ENCODE measurements at regions not wholly inside any gene's neighbourhood (a gene's known extent, or its start where the extent isn't known, plus 50 kb on each side); places are given as distances from the start of the nearest gene placed in this dataset.

GRCh38 chr2:144675731-144676130 lies 155.8 kb upstream of the ZEB2 start:
- Histone ChIP-seq H3K9me2 (ENCODE audit: insufficient read depth) (0 out of 2 replicates have a peak, but pooled peaks cover 6% of the 10 kb centered on the region), H4K20me1 (replicated peaks; ENCODE audit: insufficient read depth) (no peaks in the 10 kb centered on the region), H3K4me1 (ENCODE audit: insufficient read depth) (no peaks in the 10 kb centered on the region), H3K36me3 (ENCODE audit: insufficient read depth) (no peaks in the 10 kb centered on the region), H3K79me2 (replicated peaks; ENCODE audit: insufficient read depth) (no peaks in the 10 kb centered on the region), H3K27ac (ENCODE audit: low read depth) (no peak overlapping the region), H3K4me3 (no peak overlapping the region), H3K27me3 (ENCODE audit: insufficient read depth) (no peaks in the 10 kb centered on the region), H3K4me2 (no peak overlapping the region), H3F3A (replicated peaks; ENCODE audit: low read depth) (no peaks in the 10 kb centered on the region), H2AFZ (0 out of 2 replicates have a peak overlapping the region, but pooled peaks have one; percentile 5)
- Mint-ChIP-seq H3K4me3 (no peak overlapping the region), H3K27me3 (ENCODE audit: insufficient read depth, low read depth, poor library complexity) (peaks cover 2% of the 10 kb centered on the region), H3K4me1 (no peaks in the 10 kb centered on the region), H3K36me3 (ENCODE audit: low read depth) (no peaks in the 10 kb centered on the region), H3K27ac (no peak overlapping the region), H3K9me3 (no peaks in the 10 kb centered on the region)
- ATAC-seq: no peak
- no peak for DNase-seq (ENCODE audit: low spot score)
- TF ChIP-seq REST (IDR thresholded peaks at IDR 0.05; ENCODE audit: unreplicated experiment) (no peak), POLR2AphosphoS5 (IDR thresholded peaks at IDR 0.05; ENCODE audit: low read depth) (no peak), ZNF114 (CRISPR knock-in tag; IDR thresholded peaks at IDR 0.05) (no peak), EZH2 (IDR thresholded peaks at IDR 0.05; ENCODE audit: low read depth, unreplicated experiment) (no peak), ETS1 (IDR thresholded peaks at IDR 0.05) (no peak), EZH2phosphoT487 (IDR thresholded peaks at IDR 0.05; ENCODE audit: unreplicated experiment) (no peak), STAT1 (IDR thresholded peaks at IDR 0.05; ENCODE audit: unreplicated experiment) (no peak), NANOG (IDR thresholded peaks at IDR 0.05; ENCODE audit: borderline replicate concordance) (no peak), ZNF331 (CRISPR knock-in tag; IDR thresholded peaks at IDR 0.05; ENCODE audit: low read depth) (no peak), JUNB (IDR thresholded peaks at IDR 0.05; ENCODE audit: unreplicated experiment) (no peak), CTCF (conservative IDR thresholded peaks at IDR 0.05; ENCODE audit: low read depth in 2 of 2) (no peak), ZNF462 (CRISPR knock-in tag; IDR thresholded peaks at IDR 0.05) (no peak), CREB1 (CRISPR knock-in tag; IDR thresholded peaks at IDR 0.05; ENCODE audit: low read depth) (no peak)

All from GM23338 (cell line).